Common myeloid progenitor, CD34-positive (primary cell): ENCODE measurements at regions not wholly inside any gene's neighbourhood (a gene's known extent, or its start where the extent isn't known, plus 50 kb on each side); places are given as distances from the start of the nearest gene placed in this dataset.

Experiments used
- CTCF ChIA-PET: fragments of 350-600 bp; sonication (Branson Sonifier 250); formaldehyde crosslinking; loops from one replicate; lab custom pipeline; 2021; ENCODE audit warnings: antibody characterized with exemption; lab: Charles Lee
- POLR2A ChIA-PET: fragments of 350-600 bp; sonication (Branson Sonifier 250); formaldehyde crosslinking; loops from one replicate; lab custom pipeline; 2021; ENCODE audit warnings: antibody characterized with exemption; lab: Charles Lee
- DNase-seq, 3 donors: peaks; one replicate each; pipeline versions ENCODE4 v3.0.0 to v3.0.0-alpha.2; 2013
- H3K27ac ChIP-seq, 2 experiments: 1 replicate in 1 of 2; 2 replicates in 1 of 2; pipeline ENCODE4 v1.7.0; 2013; ENCODE audit warnings: inconsistent platforms in 2 of 2, low read length in 2 of 2, mild to moderate bottlenecking in 2 of 2, low read depth in 1 of 2, moderate library complexity in 1 of 2; ENCODE audit not compliant: severe bottlenecking in 2 of 2, insufficient read depth in 1 of 2, poor library complexity in 1 of 2
- H3K27me3 ChIP-seq, 5 experiments: replicated peaks in 2 of 5; 1 replicate in 3 of 5; 2 replicates in 2 of 5; pipeline versions ENCODE4 v1.6.1 to v1.7.0; 2013; ENCODE audit warnings: low read length in 4 of 5, mild to moderate bottlenecking in 2 of 5, moderate library complexity in 2 of 5, inconsistent platforms in 1 of 5; ENCODE audit not compliant: insufficient read depth in 5 of 5, control insufficient read depth in 4 of 5
- H3K36me3 ChIP-seq, 4 experiments: 1 replicate in 2 of 4; 2 replicates in 2 of 4; pipeline versions ENCODE4 v1.6.1 to v1.7.0; 2013; ENCODE audit warnings: low read length in 3 of 4, control low read depth in 1 of 4, mild to moderate bottlenecking in 1 of 4; ENCODE audit not compliant: control insufficient read depth in 4 of 4, insufficient read depth in 4 of 4
- H3K4me1 ChIP-seq, 4 experiments: 1 replicate in 3 of 4; 2 replicates in 1 of 4; pipeline versions ENCODE4 v1.6.1 to v1.7.1; 2013; ENCODE audit warnings: low read length in 3 of 4, mild to moderate bottlenecking in 3 of 4, control low read depth in 1 of 4, inconsistent platforms in 1 of 4, moderate library complexity in 1 of 4; ENCODE audit not compliant: control insufficient read depth in 4 of 4, insufficient read depth in 4 of 4; ENCODE audit errors: control extremely low read depth in 1 of 4
- H3K4me3 ChIP-seq, 7 experiments: 1 replicate in 4 of 7; 2 replicates in 3 of 7; pipeline versions ENCODE4 v1.5.1 to v1.7.0; 2013; ENCODE audit warnings: mild to moderate bottlenecking in 7 of 7, low read length in 6 of 7, moderate library complexity in 6 of 7, inconsistent platforms in 2 of 7, low read depth in 2 of 7, control low read depth in 1 of 7; ENCODE audit not compliant: insufficient read depth in 4 of 7, control insufficient read depth in 1 of 7; ENCODE audit errors: extremely low read depth in 1 of 7
- H3K9me3 ChIP-seq, 5 experiments: 1 replicate in 4 of 5; 2 replicates in 1 of 5; pipeline versions ENCODE4 v1.6.1 to v1.7.1; 2013; ENCODE audit warnings: low read length in 4 of 5, mild to moderate bottlenecking in 2 of 5, inconsistent platforms in 1 of 5, low read depth in 1 of 5, moderate library complexity in 1 of 5; ENCODE audit not compliant: control insufficient read depth in 4 of 5, insufficient read depth in 2 of 5; ENCODE audit errors: control extremely low read depth in 1 of 5
- WGBS: methylation state at CpG from one replicate; pipeline ENCODE4 v1.1.5; 2013; ENCODE audit not compliant: insufficient coverage; 5-methylcytosine and 5-hydroxymethylcytosine counted together

GRCh38 chr14:63781686-63782085, 53.8 kb upstream of the SGPP1 start:
- Histone ChIP-seq H3K27ac (no peak overlapping the region), H3K36me3 (no peaks in the 10 kb centered on the region), H3K27me3 (no peaks in the 10 kb centered on the region), H3K4me3 (no peak overlapping the region), H3K4me1 (no peaks in the 10 kb centered on the region), H3K9me3 (no peaks in the 10 kb centered on the region)
- CTCF ChIA-PET = interaction anchor here (1.2 kb wide), 1 partner anchor 10 kb away, joined by 3 read pairs; no protein-coding TSS in a partner anchor
- POLR2A ChIA-PET = no interaction called here
- 100% methylated on average over 3 of the region's 3 CpGs for WGBS
- DNase-seq = no peak

GRCh38 chr14:63782683-63783389, 55.0 kb upstream of the SGPP1 start:
- Histone ChIP-seq H3K9me3 (no peaks in the 10 kb centered on the region), H3K36me3 (no peaks in the 10 kb centered on the region), H3K27me3 (no peaks in the 10 kb centered on the region), H3K4me1 (no peaks in the 10 kb centered on the region), H3K27ac (no peak overlapping the region), H3K4me3 (no peak overlapping the region)
- WGBS = 100% methylated on average over 8 of the region's 9 CpGs
- CTCF ChIA-PET = no interaction called here
- POLR2A ChIA-PET = no interaction called here
- no peak for DNase-seq

- Histone ChIP-seq H3K4me3 (no peak overlapping the region), H3K4me1 (no peaks in the 10 kb centered on the region), H3K9me3 (no peaks in the 10 kb centered on the region), H3K27ac (no peak overlapping the region), H3K36me3 (no peaks in the 10 kb centered on the region), H3K27me3 (no peaks in the 10 kb centered on the region)
- DNase-seq = no peak
- ChIA-PET POLR2A (interaction anchor here (0.6 kb wide), 1 partner anchor 34 kb away, joined by 3 read pairs; no protein-coding TSS in a partner anchor), CTCF (no interaction called here)
- 93% methylated on average over 22 of the region's 26 CpGs for WGBS
Observed at GRCh38 chr14:63788011-63788933, 60.4 kb upstream of the SGPP1 start.

DNA sequence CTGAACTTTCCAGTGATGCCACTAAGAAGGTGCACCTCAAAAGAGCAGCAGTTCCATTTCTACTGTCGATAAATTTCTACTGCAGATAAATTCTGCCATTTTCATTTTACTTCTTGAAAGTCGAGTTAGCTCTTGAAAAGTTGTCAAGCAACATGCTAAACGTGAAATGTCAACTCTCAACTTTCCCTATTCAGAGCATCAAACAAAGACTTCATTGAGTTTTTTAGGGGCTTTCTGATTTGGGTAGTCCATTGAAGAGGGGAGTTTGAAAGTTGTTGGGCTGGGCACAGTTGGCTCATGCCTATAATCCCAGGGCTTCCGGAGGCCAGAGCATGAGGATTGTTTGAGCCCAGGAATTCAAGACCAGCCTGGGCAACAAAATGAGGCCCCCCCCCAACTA, 59.4 kb upstream of the SYNE2 start:
- H3K36me3 ChIP-seq = no peaks in the 10 kb centered on the region
- H3K4me3 ChIP-seq = no peak overlapping the region
- ChIA-PET POLR2A (no interaction called here), CTCF (interaction anchor here (1.1 to 1.3 kb wide), 3 partner anchors 7 to 502 kb away, joined by 3 to 5 read pairs (median 4); no protein-coding TSS in a partner anchor)
- no peaks in the 10 kb centered on the region for H3K27me3 ChIP-seq
- H3K27ac ChIP-seq = no peak overlapping the region
- H3K4me1 ChIP-seq = no peaks in the 10 kb centered on the region
- no peaks in the 10 kb centered on the region for H3K9me3 ChIP-seq
- 100% methylated on average over 1 of the region's 4 CpGs for WGBS
- DNase-seq = no peak

- POLR2A ChIA-PET = no interaction called here
- Histone ChIP-seq H3K4me3 (no peak overlapping the region), H3K27ac (no peak overlapping the region), H3K27me3 (peaks cover 0 to 2% (median 0%) of the 10 kb centered on the region in 5 experiments), H3K36me3 (no peaks in the 10 kb centered on the region), H3K9me3 (no peaks in the 10 kb centered on the region), H3K4me1 (no peaks in the 10 kb centered on the region)
- CTCF ChIA-PET = no interaction called here
- WGBS = no CpG with 5 or more reads among the region's 2 CpGs
- DNase-seq = no peak
Observed at GRCh38 chr14:63795532-63795931, 57.3 kb upstream of the SYNE2 start.

- DNase-seq = no peak
- 79% methylated on average over 2 of the region's 2 CpGs for WGBS
- H3K4me3 ChIP-seq = peak overlapping the region in 2 of 7 experiments; percentile 45 to 52
- ChIA-PET CTCF (interaction anchor here (0.9 to 5.8 kb wide), 6 partner anchors 211 to 537 kb away, joined by 3 to 34 read pairs (median 4); no protein-coding TSS in a partner anchor), POLR2A (no interaction called here)
- H3K4me1 ChIP-seq = no peaks in the 10 kb centered on the region
- no peaks in the 10 kb centered on the region for H3K36me3 ChIP-seq
- H3K9me3 ChIP-seq = no peaks in the 10 kb centered on the region
- no peak overlapping the region for H3K27ac ChIP-seq
- H3K27me3 ChIP-seq = peaks cover 0 to 2% (median 0%) of the 10 kb centered on the region in 5 experiments
Observed at GRCh38 chr14:63800083-63800482, 52.7 kb upstream of the SYNE2 start.
